ENCODE measurements at regions not wholly inside any gene's neighbourhood (a gene's known extent, or its start where the extent isn't known, plus 50 kb on each side); places are given as distances from the start of the nearest gene placed in this dataset.
"Not testable (repeated sequence)": the region's sequence is repeated elsewhere in the genome, so short reads cannot be mapped to it uniquely, and the experiment has no call there.

- DNase-seq, result no peak
Measured at GRCh38 chr18:56436651-56437050, 201.7 kb downstream of the TXNL1 start.

GRCh38 chr18:56433919-56434318, 204.5 kb downstream of the TXNL1 start:
- no peak for DNase-seq

- no peak for DNase-seq
Measured at GRCh38 chr18:56431551-56431950, 206.8 kb downstream of the TXNL1 start.

GRCh38 chr18:56423626-56424025, 214.8 kb downstream of the TXNL1 start:
- DNase-seq, result no peak

GRCh38 chr18:56421647-56422046, 216.7 kb downstream of the TXNL1 start:
- DNase-seq, result no peak

GRCh38 chr18:56420868-56421267, 217.5 kb downstream of the TXNL1 start:
- DNase-seq, result not testable (repeated sequence)

GRCh38 chr18:56414357-56414756, 224.0 kb downstream of the TXNL1 start:
- no peak for DNase-seq

GRCh38 chr18:56413862-56414261, 224.5 kb downstream of the TXNL1 start:
- DNase-seq, result no peak

GRCh38 chr18:56412951-56413350, 225.4 kb downstream of the TXNL1 start:
- no peak for DNase-seq

- DNase-seq, result no peak
Measured at GRCh38 chr18:56409736-56410135, 228.7 kb downstream of the TXNL1 start.

- no peak for DNase-seq
Measured at GRCh38 chr18:56407646-56408180, 230.7 kb downstream of the TXNL1 start.

- DNase-seq, result no peak
Measured at GRCh38 chr18:56402872-56403516, 235.4 kb downstream of the TXNL1 start.

GRCh38 chr18:56393870-56394269, 244.5 kb downstream of the TXNL1 start:
- DNase-seq, result no peak

GRCh38 chr18:56391931-56392590, 246.3 kb downstream of the TXNL1 start:
- no peak for DNase-seq

GRCh38 chr18:56390626-56391025, 247.8 kb downstream of the TXNL1 start:
- no peak for DNase-seq

GRCh38 chr18:56389190-56389589, 249.2 kb downstream of the TXNL1 start:
- no peak for DNase-seq

GRCh38 chr18:56388571-56388970, 249.8 kb downstream of the TXNL1 start:
- DNase-seq, result no peak

GRCh38 chr18:56386856-56387255, 251.5 kb downstream of the TXNL1 start:
- no peak for DNase-seq

GRCh38 chr18:56383349-56383748, 255.0 kb downstream of the TXNL1 start:
- DNase-seq, result no peak

GRCh38 chr18:56382541-56382940, 255.9 kb downstream of the TXNL1 start:
- DNase-seq, result no peak

GRCh38 chr18:56381196-56381595, 257.2 kb downstream of the TXNL1 start:
- no peak for DNase-seq

- DNase-seq, result no peak
Measured at GRCh38 chr18:56380685-56381084, 257.7 kb downstream of the TXNL1 start.

GRCh38 chr18:56379256-56379655, 259.1 kb downstream of the TXNL1 start:
- DNase-seq, result no peak

GRCh38 chr18:56377231-56377630, 261.2 kb downstream of the TXNL1 start:
- DNase-seq, result no peak
